ENCODE measurements at regions not wholly inside any gene's neighbourhood (a gene's known extent, or its start where the extent isn't known, plus 50 kb on each side); places are given as distances from the start of the nearest gene placed in this dataset.

GRCh38 chr7:81111358-81111757 is 192.5 kb upstream of the SEMA3C start:
- TF ChIP-seq CTCF (conservative IDR thresholded peaks at IDR 0.05; ENCODE audit: low read depth, low read length) (no peak), EZH2 (IDR thresholded peaks at IDR 0.05; ENCODE audit: low read length, unreplicated experiment) (no peak), EZH2phosphoT487 (IDR thresholded peaks at IDR 0.05; ENCODE audit: borderline replicate concordance, low read length) (no peak)
